ENCODE measurements at regions not wholly inside any gene's neighbourhood (a gene's known extent, or its start where the extent isn't known, plus 50 kb on each side); places are given as distances from the start of the nearest gene placed in this dataset.

- H3K9me3 ChIP-seq = no peaks in the 10 kb centered on the region
- no peaks in the 10 kb centered on the region for H3K4me1 ChIP-seq
- H3K4me3 ChIP-seq = no peak overlapping the region
- H3K36me3 ChIP-seq = no peaks in the 10 kb centered on the region
- no peaks in the 10 kb centered on the region for H3K27me3 ChIP-seq
- H3K27ac ChIP-seq = no peak overlapping the region
- TF ChIP-seq, protein P1, sequence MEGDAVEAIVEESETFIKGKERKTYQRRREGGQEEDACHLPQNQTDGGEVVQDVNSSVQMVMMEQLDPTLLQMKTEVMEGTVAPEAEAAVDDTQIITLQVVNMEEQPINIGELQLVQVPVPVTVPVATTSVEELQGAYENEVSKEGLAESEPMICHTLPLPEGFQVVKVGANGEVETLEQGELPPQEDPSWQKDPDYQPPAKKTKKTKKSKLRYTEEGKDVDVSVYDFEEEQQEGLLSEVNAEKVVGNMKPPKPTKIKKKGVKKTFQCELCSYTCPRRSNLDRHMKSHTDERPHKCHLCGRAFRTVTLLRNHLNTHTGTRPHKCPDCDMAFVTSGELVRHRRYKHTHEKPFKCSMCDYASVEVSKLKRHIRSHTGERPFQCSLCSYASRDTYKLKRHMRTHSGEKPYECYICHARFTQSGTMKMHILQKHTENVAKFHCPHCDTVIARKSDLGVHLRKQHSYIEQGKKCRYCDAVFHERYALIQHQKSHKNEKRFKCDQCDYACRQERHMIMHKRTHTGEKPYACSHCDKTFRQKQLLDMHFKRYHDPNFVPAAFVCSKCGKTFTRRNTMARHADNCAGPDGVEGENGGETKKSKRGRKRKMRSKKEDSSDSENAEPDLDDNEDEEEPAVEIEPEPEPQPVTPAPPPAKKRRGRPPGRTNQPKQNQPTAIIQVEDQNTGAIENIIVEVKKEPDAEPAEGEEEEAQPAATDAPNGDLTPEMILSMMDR (IDR thresholded peaks at IDR 0.05) = no peak
- TF ChIP-seq EP300 (IDR thresholded peaks at IDR 0.05) (no peak), POLR2AphosphoS5 (IDR thresholded peaks at IDR 0.05) (no peak), POLR2A (IDR thresholded peaks at IDR 0.05) (no peak)
- DNase-seq (ENCODE audit: low spot score in 2 of 2) = no peak
- WGBS = 71% methylated on average over 7 of the region's 7 CpGs
These were observed 112.4 kb downstream of the CETN3 start for GRCh38 chr5:90297045-90297764.

DNA sequence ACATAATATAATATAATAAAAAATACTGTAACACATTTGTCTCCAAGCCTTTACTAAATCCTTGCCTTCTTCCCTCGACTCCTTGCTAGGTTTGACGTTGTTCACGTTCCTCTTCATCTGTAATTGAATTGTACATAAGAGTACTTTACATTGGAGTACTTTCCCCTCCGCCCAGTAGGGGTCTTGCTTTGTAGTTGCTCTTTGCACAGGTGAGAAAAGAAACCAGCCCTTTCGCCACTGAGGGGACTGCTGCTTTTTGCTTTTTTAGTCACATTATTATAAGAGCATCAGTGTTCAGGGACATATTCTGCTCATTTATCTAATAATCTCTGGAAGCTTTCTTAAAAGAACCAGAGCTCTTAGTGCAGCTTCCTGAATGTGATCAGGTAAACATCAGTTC lies 115.0 kb downstream of the CETN3 start:
- H3K4me3 ChIP-seq = no peak overlapping the region
- H3K27me3 ChIP-seq = no peaks in the 10 kb centered on the region
- 91% methylated on average over 5 of the region's 5 CpGs for WGBS
- no peaks in the 10 kb centered on the region for H3K9me3 ChIP-seq
- H3K27ac ChIP-seq = no peak overlapping the region
- H3K4me1 ChIP-seq = no peaks in the 10 kb centered on the region
- TF ChIP-seq, protein P1 (IDR thresholded peaks at IDR 0.05) = no peak
- TF ChIP-seq POLR2AphosphoS5 (IDR thresholded peaks at IDR 0.05) = no peak
- TF ChIP-seq EP300 (IDR thresholded peaks at IDR 0.05) = no peak
- no peak for TF ChIP-seq POLR2A (IDR thresholded peaks at IDR 0.05)
- H3K36me3 ChIP-seq = no peaks in the 10 kb centered on the region
- no peak for DNase-seq (ENCODE audit: low spot score in 2 of 2)

- TF ChIP-seq, protein P1 (IDR thresholded peaks at IDR 0.05) = no peak
- no peak for TF ChIP-seq POLR2A (IDR thresholded peaks at IDR 0.05)
- no peak for TF ChIP-seq EP300 (IDR thresholded peaks at IDR 0.05)
- TF ChIP-seq POLR2AphosphoS5 (IDR thresholded peaks at IDR 0.05) = no peak
- WGBS = 87% methylated on average over 2 of the region's 2 CpGs
- Histone ChIP-seq H3K9me3 (no peaks in the 10 kb centered on the region), H3K27me3 (no peaks in the 10 kb centered on the region), H3K4me1 (no peaks in the 10 kb centered on the region), H3K36me3 (no peaks in the 10 kb centered on the region), H3K4me3 (no peak overlapping the region), H3K27ac (no peak overlapping the region)
- DNase-seq (ENCODE audit: low spot score in 2 of 2) = no peak
These were observed 115.6 kb downstream of the CETN3 start for GRCh38 chr5:90293931-90294330.

DNA sequence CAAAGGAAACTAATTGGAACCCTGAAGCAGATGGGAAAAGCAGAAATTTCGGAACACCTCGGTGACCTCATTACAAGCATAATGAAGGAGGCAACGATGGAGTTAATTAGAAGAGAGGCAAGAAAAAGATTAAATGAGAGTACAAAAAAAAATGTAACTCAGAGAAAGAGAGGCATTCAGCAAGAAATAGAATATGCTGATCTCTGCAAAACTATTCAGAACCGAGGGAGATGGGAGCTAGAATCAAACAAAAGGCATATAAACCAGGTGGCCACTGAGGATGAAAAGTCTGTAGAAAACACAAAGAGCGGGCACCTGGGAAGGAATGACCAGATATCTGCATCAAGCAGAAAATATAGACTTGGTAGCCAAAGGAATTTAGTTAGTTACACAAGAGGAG lies 118.9 kb downstream of the CETN3 start:
- H3K9me3 ChIP-seq = no peaks in the 10 kb centered on the region
- H3K4me1 ChIP-seq = no peaks in the 10 kb centered on the region
- H3K27ac ChIP-seq = no peak overlapping the region
- WGBS = 81% methylated on average over 5 of the region's 5 CpGs
- TF ChIP-seq POLR2A (IDR thresholded peaks at IDR 0.05) = no peak
- TF ChIP-seq, protein P1 (IDR thresholded peaks at IDR 0.05) = no peak
- TF ChIP-seq POLR2AphosphoS5 (IDR thresholded peaks at IDR 0.05) = no peak
- TF ChIP-seq EP300 (IDR thresholded peaks at IDR 0.05) = no peak
- no peak for DNase-seq (ENCODE audit: low spot score in 2 of 2)
- H3K4me3 ChIP-seq = no peak overlapping the region
- H3K27me3 ChIP-seq = no peaks in the 10 kb centered on the region
- no peaks in the 10 kb centered on the region for H3K36me3 ChIP-seq

DNA sequence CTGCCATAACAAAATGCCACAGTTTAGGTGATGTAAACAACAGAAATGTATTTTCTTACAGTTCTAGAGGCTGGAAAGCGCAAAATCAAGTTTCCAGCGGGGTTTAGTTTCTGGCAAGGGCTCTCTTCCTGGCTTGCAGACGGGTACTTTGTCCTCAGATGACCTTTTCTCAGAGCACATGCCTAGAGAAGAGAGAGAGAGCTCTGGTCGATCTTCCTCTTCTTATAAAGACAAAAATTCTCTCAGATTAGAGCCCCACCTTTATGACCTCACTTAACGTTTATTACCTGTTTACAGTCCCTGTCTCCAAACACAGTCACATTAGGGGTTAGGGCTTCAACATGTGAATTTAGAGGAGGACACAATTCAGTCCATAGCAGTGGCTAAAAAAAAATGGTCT lies 119.7 kb downstream of the CETN3 start:
- H3K27ac ChIP-seq = no peak overlapping the region
- TF ChIP-seq POLR2A (IDR thresholded peaks at IDR 0.05) = no peak
- 39% methylated on average over 5 of the region's 5 CpGs for WGBS
- H3K4me3 ChIP-seq = no peak overlapping the region
- H3K4me1 ChIP-seq = no peaks in the 10 kb centered on the region
- H3K27me3 ChIP-seq = no peaks in the 10 kb centered on the region
- H3K36me3 ChIP-seq = no peaks in the 10 kb centered on the region
- no peak for DNase-seq (ENCODE audit: low spot score in 2 of 2)
- no peaks in the 10 kb centered on the region for H3K9me3 ChIP-seq

GRCh38 chr5:90287036-90287435 lies 122.5 kb downstream of the CETN3 start:
- DNase-seq (ENCODE audit: low spot score in 2 of 2) = no peak
- no peaks in the 10 kb centered on the region for H3K9me3 ChIP-seq
- 100% methylated on average over 1 of the region's 1 CpG for WGBS
- H3K4me3 ChIP-seq = no peak overlapping the region
- H3K27me3 ChIP-seq = no peaks in the 10 kb centered on the region
- TF ChIP-seq EP300 (IDR thresholded peaks at IDR 0.05) = no peak
- TF ChIP-seq, protein P1 (IDR thresholded peaks at IDR 0.05) = no peak
- no peak for TF ChIP-seq POLR2A (IDR thresholded peaks at IDR 0.05)
- no peak for TF ChIP-seq POLR2AphosphoS5 (IDR thresholded peaks at IDR 0.05)
- no peaks in the 10 kb centered on the region for H3K4me1 ChIP-seq
- no peaks in the 10 kb centered on the region for H3K36me3 ChIP-seq
- H3K27ac ChIP-seq = no peak overlapping the region
